NCI-H748 (cell line): ENCODE measurements at regions not wholly inside any gene's neighbourhood (a gene's known extent, or its start where the extent isn't known, plus 50 kb on each side); places are given as distances from the start of the nearest gene placed in this dataset.
A peak's percentile ranks its signal among the peaks of the same experiment; 100 is the strongest.

Experiments
- DNase-seq: peaks from one replicate; lab custom pipeline; 2025; ENCODE audit not compliant: unreplicated experiment; lab: John Stamatoyannopoulos, UW

DNA sequence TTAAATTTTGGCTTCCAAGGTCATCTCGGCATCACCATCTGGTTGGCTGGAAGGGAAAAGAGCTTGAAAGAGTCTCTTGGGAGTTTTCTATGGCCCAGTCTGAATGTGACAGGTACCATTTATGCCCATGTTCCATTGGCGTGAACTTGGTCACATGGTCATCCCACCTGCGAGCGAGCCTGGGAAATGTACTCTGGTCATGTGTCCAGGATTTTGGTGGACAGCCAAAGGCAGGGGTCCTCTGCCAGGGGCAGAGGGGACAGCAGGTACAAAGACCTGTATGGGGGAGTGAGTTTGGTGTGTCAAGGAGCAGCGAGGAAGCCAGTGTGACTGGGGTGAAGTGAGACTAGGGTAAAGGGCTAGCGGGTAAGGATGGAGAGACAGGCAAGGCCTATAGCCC lies 112.6 kb downstream of the CDC5L start:
- no peak for DNase-seq

DNA sequence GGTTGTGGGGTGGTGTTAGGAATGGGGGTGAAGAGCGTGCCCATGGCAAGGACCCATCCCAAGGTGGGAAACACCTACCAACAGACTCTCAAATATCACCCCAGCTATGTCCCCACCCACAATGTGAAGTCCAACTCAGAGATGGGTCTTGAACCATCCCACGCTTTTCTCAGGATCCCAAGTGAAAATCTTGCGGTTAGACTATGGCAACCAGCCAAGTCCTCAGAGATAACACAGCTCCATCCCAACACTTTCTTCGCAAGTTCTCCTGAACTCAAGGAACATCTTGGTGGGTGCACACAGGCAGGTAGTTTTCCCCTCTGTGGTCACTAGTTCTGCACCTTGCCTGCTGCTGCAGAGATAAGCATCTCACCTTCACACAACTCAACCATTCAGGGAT lies 116.0 kb downstream of the CDC5L start:
- no peak for DNase-seq

DNA sequence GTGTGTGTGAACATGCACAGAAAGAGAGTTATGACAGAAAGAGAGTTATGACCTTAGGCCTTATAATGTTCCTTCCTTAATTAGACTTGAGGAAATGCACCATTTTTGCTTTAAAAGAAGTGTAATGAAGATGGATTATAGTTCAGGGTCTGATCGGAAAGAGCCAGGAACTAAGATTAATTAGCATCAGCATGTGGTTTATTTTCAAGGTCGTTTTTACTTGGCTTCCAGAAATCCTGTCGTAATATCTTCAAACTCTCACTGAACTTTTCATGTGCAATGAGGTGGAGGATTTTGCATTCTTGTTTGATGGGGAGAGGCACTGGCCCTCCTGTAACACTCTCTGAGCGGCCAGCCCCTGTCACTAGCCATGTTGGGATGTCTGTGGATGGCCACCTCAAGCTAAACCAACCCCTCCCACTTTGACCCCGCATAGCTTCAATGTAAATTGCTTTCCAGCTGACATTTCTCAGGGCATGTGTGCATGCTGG lies 116.8 kb downstream of the CDC5L start:
- no peak for DNase-seq

DNA sequence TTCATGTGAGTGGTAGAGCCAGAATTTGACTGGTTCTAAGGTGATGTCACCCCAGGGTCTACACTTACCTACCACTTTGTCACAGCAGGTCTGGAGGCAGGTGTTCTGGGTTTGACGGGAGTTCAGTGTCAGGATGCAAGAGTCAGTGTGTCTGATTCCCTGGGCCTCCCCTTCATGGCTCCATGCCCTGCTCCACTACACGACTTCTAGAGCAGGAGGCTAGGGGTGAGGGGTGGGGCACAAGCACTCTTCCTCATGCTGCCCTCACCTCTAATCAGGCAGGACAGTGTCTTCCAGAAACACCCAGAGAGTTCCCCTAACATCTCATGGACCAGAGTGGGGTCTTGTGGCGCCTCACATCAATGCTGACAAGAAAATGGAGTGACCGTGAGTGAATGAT lies 118.2 kb downstream of the CDC5L start:
- DNase-seq, result no peak

DNA sequence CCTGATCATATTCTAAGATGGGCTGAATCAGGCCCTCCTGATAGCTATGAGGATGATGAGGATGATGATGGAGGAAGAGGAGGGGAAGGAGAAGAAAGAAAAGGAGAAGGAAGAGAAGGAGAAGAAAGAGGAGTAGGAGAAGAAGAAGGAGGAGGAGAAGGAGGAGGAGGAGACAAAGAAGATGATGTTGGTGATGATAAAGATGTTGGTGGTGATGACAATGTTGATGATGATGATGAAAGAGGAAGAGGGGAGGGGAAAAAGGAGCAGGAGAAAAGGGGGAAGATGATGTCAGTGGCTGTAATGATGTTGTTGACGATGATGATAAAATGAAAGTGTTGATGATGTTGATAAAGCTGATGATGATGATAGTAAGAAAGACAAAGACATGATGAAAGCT lies 119.5 kb downstream of the CDC5L start:
- no peak for DNase-seq

DNA sequence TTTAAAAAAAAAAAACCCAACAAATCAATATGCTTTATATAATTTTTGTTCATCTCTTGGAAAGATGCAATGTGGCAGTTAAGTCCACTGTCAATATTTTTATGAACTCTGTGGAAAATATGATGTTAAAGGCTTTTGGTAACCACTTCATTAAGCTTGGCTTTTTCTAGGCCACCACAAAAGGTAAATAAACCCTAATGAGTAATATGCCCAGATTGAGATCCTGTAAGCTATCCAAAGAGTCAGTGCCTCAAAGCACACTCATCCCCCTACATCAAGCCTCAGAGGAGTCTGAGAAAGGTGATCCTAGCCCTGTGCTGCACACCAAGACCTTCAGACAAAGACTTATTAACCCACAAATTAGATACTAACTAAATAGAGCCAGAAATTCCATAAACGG lies 121.1 kb downstream of the CDC5L start:
- no peak for DNase-seq

DNA sequence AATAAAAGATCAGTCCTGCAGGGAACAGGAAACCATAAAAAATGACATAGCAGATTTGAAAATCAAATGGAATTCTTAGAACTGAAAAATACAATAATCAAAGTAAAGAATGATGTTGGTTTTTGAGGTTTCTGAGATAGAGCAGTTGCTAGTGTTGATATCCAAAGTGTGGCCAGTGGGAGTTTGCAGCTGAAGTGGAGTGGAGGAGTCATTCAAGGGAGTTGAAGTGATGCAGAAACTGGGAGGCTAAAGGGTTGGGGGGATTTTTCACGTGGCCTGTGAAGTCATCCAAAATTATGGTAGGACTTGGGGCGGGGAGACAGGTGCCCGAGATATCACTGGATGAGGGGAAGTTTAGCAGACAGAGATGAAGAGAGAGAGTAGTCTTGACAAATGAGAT lies 123.6 kb downstream of the CDC5L start:
- DNase-seq, result no peak

DNA sequence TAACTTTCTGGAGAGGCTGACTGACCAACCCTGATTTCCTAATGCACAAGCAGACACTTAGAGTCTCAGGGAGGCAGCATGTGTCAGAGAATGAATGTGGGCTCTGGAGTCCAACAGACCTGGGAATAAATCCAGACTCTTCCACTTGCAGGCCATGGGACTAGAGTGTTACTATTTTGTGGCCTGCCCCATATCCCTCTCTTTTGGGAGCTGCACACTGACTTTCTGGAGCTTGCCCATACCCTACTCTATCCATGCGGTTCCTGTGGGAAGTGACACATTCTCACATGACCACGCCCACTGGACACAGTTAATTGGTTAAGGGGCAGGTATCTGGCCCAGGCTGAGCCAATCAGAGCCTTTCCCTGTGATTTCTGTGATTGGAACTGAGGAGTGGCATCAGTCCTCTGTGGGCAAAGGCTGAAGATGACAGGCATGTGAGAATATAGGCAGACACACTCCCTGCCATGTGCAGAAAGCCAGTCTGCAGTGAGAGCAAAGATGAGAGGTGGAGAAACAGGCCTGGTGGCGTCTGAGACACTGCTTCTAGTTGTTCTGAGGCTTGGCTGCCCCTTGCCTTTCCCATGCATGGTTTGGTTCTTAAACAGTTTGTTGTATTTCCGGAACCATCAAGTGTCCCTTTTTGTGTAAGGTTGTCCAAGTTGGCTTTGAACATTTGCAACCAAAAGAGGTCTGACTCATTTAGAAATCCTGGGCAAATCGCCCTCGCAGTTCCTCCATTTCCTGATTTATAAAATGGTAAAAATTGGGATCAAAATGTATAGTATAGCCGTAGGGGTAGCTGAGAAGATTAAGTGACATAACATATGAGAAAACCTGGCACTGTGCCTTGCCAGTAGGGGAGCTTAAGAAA lies 125.6 kb downstream of the CDC5L start:
- peak; percentile 49 for DNase-seq

DNA sequence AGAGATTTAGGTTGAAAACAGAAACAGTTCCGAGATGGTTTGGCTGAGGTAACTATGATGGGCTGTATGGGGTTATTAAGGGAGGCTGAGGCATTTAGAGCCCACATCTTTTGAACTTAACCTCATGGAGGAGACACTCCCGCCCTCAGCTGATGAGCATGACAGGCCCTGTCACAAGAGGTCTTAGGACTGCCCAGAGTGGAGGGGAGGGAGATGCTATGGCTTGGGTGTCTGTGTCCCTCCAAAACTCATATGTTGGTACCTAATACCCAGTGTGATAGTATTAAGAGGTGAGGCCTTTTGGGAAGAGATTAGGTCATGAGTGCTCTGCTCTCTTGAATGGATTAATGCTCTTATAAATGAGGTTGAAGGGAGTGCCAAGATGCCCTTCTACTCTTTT lies 126.6 kb downstream of the CDC5L start:
- DNase-seq, result no peak

DNA sequence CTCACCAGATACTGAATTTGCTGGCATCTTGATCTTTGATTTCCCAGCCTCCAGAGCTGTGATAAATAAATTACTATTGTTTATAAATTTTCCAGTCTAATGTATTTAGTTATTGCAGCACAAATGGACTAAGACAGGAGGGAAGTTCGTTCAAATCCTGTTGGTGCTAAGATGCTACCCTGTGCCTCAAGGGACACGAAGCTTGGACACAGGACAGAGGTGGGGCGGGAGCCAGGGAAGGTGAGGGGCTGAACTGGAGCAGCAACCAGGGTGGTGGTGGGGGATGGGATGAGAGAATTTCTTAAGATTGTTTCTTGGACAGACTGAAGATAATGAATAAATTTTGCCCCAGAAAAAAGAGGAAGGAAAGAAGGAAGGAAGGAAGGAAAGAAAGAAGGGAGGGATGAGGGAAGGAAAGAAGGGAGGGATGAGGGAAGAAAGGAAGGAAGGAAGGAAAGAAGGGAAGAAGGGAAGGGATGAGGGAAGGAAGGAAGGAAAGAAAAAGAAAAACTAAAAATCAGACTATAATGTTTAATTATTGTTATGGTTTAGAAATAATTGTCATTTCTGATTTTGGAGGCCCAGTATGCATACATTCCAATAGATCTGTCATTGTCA lies 127.2 kb downstream of the CDC5L start:
- DNase-seq, result no peak

DNA sequence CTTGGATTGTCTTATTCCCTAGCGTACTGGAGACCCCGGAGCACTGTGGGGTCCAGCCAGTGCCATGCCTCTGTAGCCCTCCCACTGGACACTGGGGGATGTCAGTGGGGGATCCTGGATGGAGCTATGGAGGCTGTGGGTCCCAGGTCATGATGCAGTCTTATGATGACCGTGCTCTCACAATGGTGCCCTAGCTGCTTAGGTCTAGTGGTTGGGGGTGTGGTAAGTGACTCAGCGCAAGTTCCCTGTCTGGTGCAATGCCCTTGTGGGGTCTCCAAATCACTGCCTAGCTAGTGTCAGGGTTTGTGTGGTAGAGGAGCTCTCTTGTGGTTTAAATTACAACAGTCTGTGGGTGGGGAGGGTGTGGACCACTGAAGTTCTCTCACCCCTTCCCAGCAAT lies 135.4 kb downstream of the CDC5L start:
- no peak for DNase-seq

DNA sequence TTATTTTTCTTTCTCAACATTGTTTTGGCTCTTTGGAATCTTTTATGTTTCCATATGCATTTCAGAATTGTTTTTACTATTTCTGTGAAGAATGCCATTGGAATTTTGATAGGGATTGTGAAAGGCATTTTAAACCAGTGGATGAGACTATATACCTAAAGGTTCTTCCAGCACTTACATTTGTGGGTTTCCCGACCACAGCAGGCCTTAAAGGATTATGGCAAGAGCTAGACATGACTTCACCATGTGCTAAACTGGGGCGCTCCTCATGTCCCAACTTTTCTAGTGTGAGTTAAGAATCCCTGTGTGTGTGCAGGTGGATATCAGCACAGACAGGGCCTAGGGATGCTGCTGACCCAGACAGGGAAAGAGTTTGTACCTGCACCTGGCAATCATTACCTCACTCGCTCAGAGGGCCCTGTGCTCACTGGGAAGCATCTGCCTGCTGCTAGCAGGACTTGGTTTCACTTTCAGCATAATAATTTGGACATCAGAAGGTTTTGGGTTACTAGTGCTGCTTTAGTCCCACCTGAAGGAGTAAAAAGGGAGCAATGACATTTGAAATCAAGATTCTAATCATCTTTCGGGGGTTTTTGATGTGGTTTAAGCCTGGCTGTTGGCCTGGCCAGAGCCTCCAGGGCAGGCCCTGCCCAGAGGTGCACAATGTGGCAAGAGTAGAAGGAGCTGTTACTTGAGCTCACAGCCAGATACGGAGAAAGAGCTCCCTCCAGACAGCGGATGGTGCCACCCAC lies 137.1 kb downstream of the CDC5L start:
- DNase-seq, result no peak

DNA sequence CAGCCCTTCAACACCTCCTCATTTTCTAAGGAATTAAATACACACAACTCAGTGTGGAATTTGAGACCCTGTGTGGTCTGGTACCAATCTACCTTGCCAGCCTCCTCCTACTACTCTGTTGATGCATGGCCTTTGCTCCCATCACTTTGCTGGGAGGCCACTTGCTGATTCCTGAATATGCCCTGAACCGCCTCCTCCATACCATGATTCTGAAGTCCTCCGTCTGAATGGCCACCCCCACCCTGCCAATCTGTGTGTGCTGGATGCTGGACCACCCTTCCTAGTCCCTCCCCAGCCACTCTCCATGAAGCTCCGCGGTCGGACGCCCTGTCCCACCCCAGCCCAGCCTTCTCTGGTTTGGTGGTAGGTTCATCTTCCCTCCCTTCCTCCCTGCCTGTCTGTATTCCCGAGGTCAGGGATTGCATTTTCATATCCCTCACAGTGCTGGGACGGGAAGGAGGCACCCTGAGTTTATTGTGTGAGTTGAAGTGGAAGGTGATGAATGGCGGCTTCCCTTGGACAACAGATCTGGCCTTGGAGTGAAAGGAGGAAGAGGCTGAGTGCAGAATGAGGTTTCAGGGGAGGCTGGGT lies 138.3 kb downstream of the CDC5L start:
- DNase-seq, result no peak

DNA sequence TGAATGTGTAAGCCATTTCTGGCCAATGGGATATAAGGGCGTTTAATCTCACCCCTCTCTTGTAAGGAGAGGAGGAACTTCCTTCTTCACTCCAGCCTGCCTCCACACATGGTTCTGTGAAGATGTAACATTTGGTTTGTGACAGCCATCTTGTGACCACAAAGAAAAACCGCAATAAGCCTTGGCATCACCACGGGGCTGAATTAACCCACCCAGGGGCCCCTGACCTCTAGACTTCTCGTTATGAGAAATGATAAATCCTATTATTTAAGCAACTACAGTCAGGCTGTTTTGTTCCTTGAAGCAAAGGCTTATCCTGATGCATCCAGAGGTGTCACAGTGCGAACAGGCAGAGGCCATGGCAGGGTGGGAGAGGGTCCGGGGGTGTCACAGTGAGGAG lies 139.7 kb downstream of the CDC5L start:
- DNase-seq, result no peak

DNA sequence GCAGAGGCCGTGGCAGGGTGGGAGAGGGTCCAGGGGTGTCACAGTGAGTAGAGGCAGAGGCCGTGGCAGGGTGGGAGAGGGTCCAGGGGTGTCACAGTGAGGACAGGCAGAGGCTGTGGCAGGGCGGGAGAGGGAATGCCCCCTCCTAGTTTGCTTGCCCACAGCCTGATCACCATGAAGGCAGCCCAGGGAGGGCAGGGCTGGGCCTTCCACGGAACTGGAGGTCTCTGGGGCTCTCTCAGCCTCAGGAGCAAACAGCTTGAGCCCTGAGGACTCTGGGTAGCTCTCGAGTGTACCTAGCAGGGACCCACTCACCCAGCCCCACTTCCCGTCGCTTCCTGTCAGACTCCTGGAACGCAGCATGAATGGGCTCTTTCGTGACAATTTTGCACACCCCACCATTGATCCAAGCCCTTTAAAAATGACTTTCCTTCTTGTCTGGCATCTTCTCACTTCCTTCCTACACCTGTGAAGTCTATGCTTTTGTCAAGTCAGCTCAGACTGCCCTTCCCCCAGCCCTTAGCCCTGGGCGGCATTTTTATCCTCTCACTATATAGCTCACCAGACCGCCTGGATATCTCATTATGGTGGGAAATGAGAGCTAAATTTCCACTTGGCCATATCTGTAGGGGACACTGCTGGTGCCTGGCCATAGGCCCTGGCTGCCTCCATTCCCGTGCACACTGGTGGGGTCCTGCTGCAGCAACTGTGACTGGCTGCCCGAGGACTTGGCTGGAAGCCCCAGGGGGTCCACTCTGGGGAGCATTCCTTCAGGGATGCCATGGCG lies 140.3 kb downstream of the CDC5L start:
- no peak for DNase-seq

DNA sequence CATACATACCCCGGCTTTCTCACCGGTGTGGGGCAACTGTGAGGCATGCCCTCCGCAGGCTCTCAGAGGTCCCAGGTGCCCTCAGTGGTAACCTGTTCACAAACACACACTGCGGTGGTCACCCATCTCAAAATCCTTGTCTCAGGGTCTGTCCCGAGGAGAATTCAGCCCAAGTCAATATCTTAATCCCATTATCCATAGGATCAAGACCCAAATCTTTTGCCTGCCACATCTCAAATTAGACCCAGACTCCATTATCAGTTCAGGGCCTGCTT lies 140.8 kb downstream of the CDC5L start:
- DNase-seq, result no peak

DNA sequence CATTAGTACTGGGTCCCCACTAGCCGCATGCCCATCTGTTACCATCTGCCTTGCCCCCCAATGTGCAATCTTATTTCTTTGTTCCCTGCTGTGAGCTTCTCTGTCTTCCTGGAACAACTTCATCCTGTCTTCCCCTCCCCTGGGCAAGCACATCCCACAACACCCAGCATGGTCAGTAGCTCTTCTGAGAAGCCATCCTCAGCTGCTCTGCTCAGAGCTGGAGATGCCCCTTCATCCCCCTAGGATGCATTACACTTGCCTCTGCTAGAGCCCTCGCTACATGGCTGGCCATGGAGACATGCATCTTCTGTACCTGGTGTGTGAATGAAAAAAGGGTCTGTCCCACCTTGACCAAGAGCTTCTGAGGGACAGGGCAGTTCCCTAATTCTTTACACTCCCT lies 141.2 kb downstream of the CDC5L start:
- DNase-seq, result no peak

DNA sequence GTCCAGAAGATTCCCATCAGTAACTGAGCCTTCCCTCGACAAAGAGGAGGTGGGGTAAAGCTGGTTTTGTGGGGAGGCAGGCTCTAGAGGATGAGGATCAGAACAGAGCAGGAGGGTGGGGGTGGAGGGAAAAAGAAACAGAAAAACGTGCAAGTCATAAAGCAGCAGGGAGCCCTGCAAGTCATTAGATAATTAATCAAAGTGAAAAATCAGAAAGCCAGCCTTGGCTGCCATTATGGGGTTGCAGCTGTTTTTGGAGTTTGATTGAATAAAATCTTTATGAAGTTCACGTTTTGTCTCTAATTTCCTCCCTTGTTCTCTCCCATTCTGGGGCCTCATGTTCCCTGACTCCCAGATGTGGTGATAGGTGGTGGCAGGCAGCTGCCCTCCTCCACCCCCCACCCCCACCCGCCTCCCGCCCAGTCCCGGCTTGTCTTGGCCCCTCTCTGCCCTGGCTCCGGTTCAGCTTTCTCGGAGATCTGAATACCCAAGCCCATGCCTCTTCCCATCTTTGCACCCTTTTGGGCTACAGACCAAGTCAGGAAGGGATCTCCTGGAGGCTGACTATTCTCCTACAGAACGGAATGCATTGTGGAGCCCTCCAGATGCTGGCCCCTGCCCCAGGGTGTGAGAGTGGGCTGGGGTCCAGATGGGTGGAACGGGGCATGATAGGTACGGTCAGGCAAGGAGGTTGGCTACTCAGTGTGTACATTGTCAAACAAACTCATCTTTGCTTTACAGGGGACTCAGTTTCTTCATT lies 141.8 kb downstream of the CDC5L start:
- DNase-seq, result no peak

DNA sequence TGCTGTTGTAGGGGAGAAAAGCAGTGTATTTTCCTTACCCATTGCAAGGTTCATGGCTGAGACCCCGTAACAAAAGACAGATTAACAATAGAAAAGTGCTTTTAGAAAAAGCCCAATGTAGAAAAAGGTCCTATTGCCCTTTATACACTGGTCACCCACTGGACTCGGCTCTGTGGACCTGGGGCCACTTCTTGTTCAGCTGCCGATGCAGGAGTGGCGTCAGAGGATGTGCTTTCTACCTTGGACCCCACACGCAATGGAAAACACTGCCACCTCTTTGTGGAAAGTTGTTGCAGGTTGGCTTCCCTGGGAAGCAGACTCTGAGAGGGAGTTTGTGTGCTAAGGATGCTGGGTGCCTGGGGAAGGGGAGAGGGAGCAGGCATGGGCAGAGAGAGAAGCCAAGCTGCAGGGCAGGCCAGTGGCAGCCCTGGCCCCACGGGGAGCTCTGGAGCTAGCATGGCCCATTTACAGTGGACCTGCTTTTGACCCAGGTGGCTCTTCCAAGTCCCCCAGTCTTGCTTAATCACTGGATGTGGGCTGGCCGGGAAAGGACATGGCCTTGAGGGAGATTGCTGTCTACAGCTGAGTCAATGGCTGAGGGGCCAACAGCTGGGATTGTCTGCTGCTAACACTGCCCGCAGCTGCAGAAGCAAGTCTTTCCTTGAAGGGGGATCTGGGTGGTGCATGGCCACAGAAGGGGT lies 142.9 kb downstream of the CDC5L start:
- DNase-seq, result no peak

DNA sequence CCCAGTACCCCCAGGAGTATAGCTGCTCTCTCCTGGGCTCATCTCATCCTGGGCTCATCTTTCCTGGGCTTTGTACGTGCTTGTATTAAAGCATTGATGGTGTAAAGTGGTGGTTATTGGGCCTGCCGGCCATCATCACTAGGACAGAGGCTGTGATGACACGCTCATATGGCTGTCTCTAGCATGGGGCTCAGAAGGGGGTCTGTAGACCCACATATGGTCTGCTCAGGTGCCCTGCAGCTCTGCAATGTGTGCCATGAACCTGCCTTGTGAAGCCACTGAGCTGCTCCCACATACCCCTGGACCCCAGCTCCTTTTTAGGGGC lies 143.4 kb downstream of the CDC5L start:
- DNase-seq, result no peak
